IMR-90 (cell line): ENCODE measurements at regions not wholly inside any gene's neighbourhood (a gene's known extent, or its start where the extent isn't known, plus 50 kb on each side); places are given as distances from the start of the nearest gene placed in this dataset.

Experiments used
- ATAC-seq: fragments of 200-7000 bp; cut with Tn5 transposase; 2 replicates; pipeline ENCODE4 v1.9.1; 2020; ENCODE audit warnings: low read depth, mild to moderate bottlenecking, moderate library complexity
- BruUV-seq: library from RNA; stranded (reverse); fragments of 400-500 nt; replicated peaks from 2 replicates; lab custom pipeline; 2021; lab: Mats Ljungman, UMichigan
- CTCF ChIA-PET: fragments of 300-600 bp; formaldehyde crosslinking; extraction: SDS; loops from one replicate; lab custom pipeline; 2021; ENCODE audit warnings: antibody characterized with exemption; lab: Yijun Ruan, JAX
- POLR2A ChIA-PET: fragments of 300-600 bp; sonication (Branson Sonifier 250); formaldehyde crosslinking; loops from one replicate; lab custom pipeline; 2022; ENCODE audit warnings: antibody characterized with exemption; ENCODE audit not compliant: unreplicated experiment; lab: Charles Lee
- DNase-seq: peaks from one replicate; pipeline ENCODE4 v3.0.0; 2013
- H2AFZ ChIP-seq: replicated peaks from 2 replicates; pipeline ENCODE3; 2013; ENCODE audit warnings: low read length, mild to moderate bottlenecking; ENCODE audit not compliant: poor library complexity
- H2AK5ac ChIP-seq: 2 replicates; pipeline ENCODE4 v1.6.1; 2013; ENCODE audit warnings: low read depth, low read length, inconsistent platforms
- H2AK9ac ChIP-seq: replicated peaks from 2 replicates; pipeline ENCODE3; 2013; ENCODE audit warnings: mild to moderate bottlenecking, low read depth, low read length, moderate library complexity; ENCODE audit not compliant: poor library complexity
- H2BK120ac ChIP-seq: 2 replicates; pipeline ENCODE4 v1.6.1; 2013; ENCODE audit warnings: low read depth, low read length, inconsistent platforms
- H2BK15ac ChIP-seq: 3 replicates; pipeline ENCODE4 v1.6.1; 2013; ENCODE audit warnings: low read depth, low read length, inconsistent platforms
- H2BK20ac ChIP-seq: 2 replicates; pipeline ENCODE4 v1.6.1; 2013; ENCODE audit warnings: low read depth, mild to moderate bottlenecking, inconsistent platforms, low read length, moderate library complexity
- H2BK5ac ChIP-seq: 2 replicates; pipeline ENCODE4 v1.6.1; 2013; ENCODE audit warnings: mild to moderate bottlenecking, low read depth, low read length, inconsistent platforms; ENCODE audit not compliant: poor library complexity, severe bottlenecking
- H3K14ac ChIP-seq: replicated peaks from 2 replicates; pipeline ENCODE4 v1.6.1; 2013; ENCODE audit warnings: low read depth, low read length, inconsistent platforms
- H3K18ac ChIP-seq: 2 replicates; pipeline ENCODE4 v1.6.1; 2013; ENCODE audit warnings: low read depth, low read length, control low read depth
- H3K23ac ChIP-seq: 2 replicates; pipeline ENCODE4 v1.6.1; 2013; ENCODE audit warnings: low read depth, low read length, inconsistent platforms
- H3K27ac ChIP-seq: 2 replicates; pipeline ENCODE4 v1.5.1; 2013; ENCODE audit warnings: mild to moderate bottlenecking, control low read depth, low read length; ENCODE audit not compliant: insufficient read depth
- H3K27me3 ChIP-seq: 2 replicates; pipeline ENCODE4 v1.6.1; 2013; ENCODE audit warnings: low read length; ENCODE audit not compliant: control insufficient read depth, insufficient read depth
- H3K36me3 ChIP-seq: 2 replicates; pipeline ENCODE4 v1.6.1; 2013; ENCODE audit warnings: low read length, mixed read lengths; ENCODE audit not compliant: control insufficient read depth, insufficient read depth
- H3K4ac ChIP-seq: 2 replicates; pipeline ENCODE4 v1.6.1; 2013; ENCODE audit warnings: low read depth, low read length, inconsistent platforms
- H3K4me1 ChIP-seq: 2 replicates; pipeline ENCODE4 v1.6.1; 2013; ENCODE audit warnings: low read length, mixed read lengths; ENCODE audit not compliant: control insufficient read depth, insufficient read depth
- H3K4me2 ChIP-seq: 2 replicates; pipeline ENCODE4 v1.6.1; 2013; ENCODE audit warnings: low read depth, mild to moderate bottlenecking, control low read depth, low read length, moderate library complexity
- H3K4me3 ChIP-seq: 2 replicates; pipeline ENCODE4 v1.5.1; 2013; ENCODE audit warnings: low read depth, mild to moderate bottlenecking, control low read depth, low read length, moderate library complexity; ENCODE audit not compliant: insufficient read depth
- H3K56ac ChIP-seq: 2 replicates; pipeline ENCODE4 v1.6.1; 2013; ENCODE audit warnings: low read length, inconsistent platforms; ENCODE audit not compliant: insufficient read depth; ENCODE audit errors: extremely low read depth
- H3K79me1 ChIP-seq, 2 experiments: 2 replicates each; pipeline ENCODE4 v1.6.1; 2013; ENCODE audit warnings: low read length in 2 of 2, inconsistent platforms in 1 of 2, low read depth in 1 of 2
- H3K9ac ChIP-seq: 2 replicates; pipeline ENCODE4 v1.6.1; 2013; ENCODE audit warnings: low read depth, low read length, control low read depth
- H3K9me1 ChIP-seq: 2 replicates; pipeline ENCODE4 v1.6.1; 2013; ENCODE audit warnings: low read length, inconsistent platforms; ENCODE audit not compliant: insufficient read depth
- H3K9me3 ChIP-seq: 2 replicates; pipeline ENCODE4 v1.6.1; 2013; ENCODE audit warnings: low read length; ENCODE audit not compliant: control insufficient read depth, insufficient read depth
- H4K20me1 ChIP-seq: 2 replicates; pipeline ENCODE4 v1.6.1; 2013; ENCODE audit warnings: low read length, inconsistent platforms; ENCODE audit not compliant: insufficient read depth
- H4K5ac ChIP-seq: 2 replicates; pipeline ENCODE4 v1.6.1; 2013; ENCODE audit warnings: mild to moderate bottlenecking, low read depth, low read length, control low read depth
- H4K8ac ChIP-seq, 2 experiments: 2 replicates each; pipeline ENCODE4 v1.6.1; 2013; ENCODE audit warnings: low read depth in 2 of 2, low read length in 2 of 2, control low read depth in 1 of 2, inconsistent platforms in 1 of 2
- H4K91ac ChIP-seq: 2 replicates; pipeline ENCODE4 v1.6.1; 2013; ENCODE audit warnings: low read depth, low read length, inconsistent platforms; ENCODE audit not compliant: insufficient read depth
- BHLHE40 ChIP-seq: fragments of 150-350 bp; IDR thresholded peaks from 2 replicates; pipeline ENCODE4 v1.6.1; 2016; ENCODE audit warnings: mild to moderate bottlenecking, low read depth, low read length
- CEBPB ChIP-seq: IDR thresholded peaks from 2 replicates; pipeline ENCODE4 v1.6.1; 2012; ENCODE audit warnings: low read depth, low read length, improper control_type of control experiment
- CTCF ChIP-seq: conservative IDR thresholded peaks from 2 replicates; pipeline ENCODE4 v1.5.1; 2012; ENCODE audit warnings: mild to moderate bottlenecking, low read depth, low read length, improper control_type of control experiment
- ELK1 ChIP-seq: fragments of 150-350 bp; IDR thresholded peaks from 2 replicates; pipeline ENCODE4 v1.6.1; 2016; ENCODE audit warnings: low read depth, mild to moderate bottlenecking, low read length, moderate library complexity, borderline replicate concordance
- MAFK ChIP-seq: IDR thresholded peaks from 2 replicates; pipeline ENCODE4 v1.6.1; 2012; ENCODE audit warnings: low read depth, low read length, improper control_type of control experiment
- MXI1 ChIP-seq: IDR thresholded peaks from 2 replicates; pipeline ENCODE4 v1.6.1; 2012; ENCODE audit warnings: low read depth, mild to moderate bottlenecking, low read length, moderate library complexity, borderline replicate concordance
- RFX5 ChIP-seq: IDR thresholded peaks from 2 replicates; pipeline ENCODE4 v1.8.0; 2012; ENCODE audit warnings: low read depth, mild to moderate bottlenecking, low read length, moderate library complexity
- SMC3 ChIP-seq: fragments of 150-350 bp; IDR thresholded peaks from 2 replicates; pipeline ENCODE4 v1.6.1; 2016; ENCODE audit warnings: low read depth, mild to moderate bottlenecking, antibody characterized with exemption, low read length, moderate library complexity
- WGBS, 2 experiments: methylation state at CpG; one replicate each; pipeline versions ENCODE4 v1.1.5 to v1.1.7; 2013; ENCODE audit warnings: missing lambda C conversion rate in 2 of 2; ENCODE audit not compliant: insufficient read length in 1 of 2; ENCODE audit errors: extremely low coverage in 2 of 2; 5-methylcytosine and 5-hydroxymethylcytosine counted together
- dilution Hi-C: fragments of 300-500 bp; cut with HindIII; formaldehyde crosslinking; loops from one replicate; pipeline ENCODE4 v1.14.3; 2018; ENCODE audit warnings: low sequenced_read_pairs; ENCODE audit not compliant: unreplicated experiment
- in situ Hi-C: fragments of 300-500 bp; cut with MboI; formaldehyde crosslinking; loops from 3 replicates; pipeline ENCODE4 v1.14.3; 2019; ENCODE audit warnings: low sequenced_read_pairs, inconsistent platforms, mixed read lengths
- intact Hi-C: fragments of 100-400 bp; cut with micrococcal nuclease; formaldehyde crosslinking; loops from 2 replicates; pipeline ENCODE4 v1.10.0; 2022

- no peak overlapping the region for H3K23ac ChIP-seq
- no peak overlapping the region for H2AK9ac ChIP-seq
- no peak overlapping the region for H4K5ac ChIP-seq
- intact Hi-C loops = loop anchor here (10.0 kb wide), 1 partner anchor 317 kb away; no protein-coding TSS in a partner anchor
- dilution Hi-C loops = no loop called here
- H4K20me1 ChIP-seq = no peaks in the 10 kb centered on the region
- ATAC-seq = no peak
- H3K56ac ChIP-seq = no peak overlapping the region
- ChIA-PET CTCF (no interaction called here), POLR2A (no interaction called here)
- no peak overlapping the region for H2BK5ac ChIP-seq
- H2AK5ac ChIP-seq = no peak overlapping the region
- H3K36me3 ChIP-seq = no peaks in the 10 kb centered on the region
- no peak overlapping the region for H3K27ac ChIP-seq
- H3K4ac ChIP-seq = no peak overlapping the region
- no peaks in the 10 kb centered on the region for H3K79me1 ChIP-seq
- H2AFZ ChIP-seq = no peak overlapping the region
- H3K4me2 ChIP-seq = no peak overlapping the region
- H2BK20ac ChIP-seq = no peak overlapping the region
- H4K8ac ChIP-seq = no peak overlapping the region
- H3K27me3 ChIP-seq = no peaks in the 10 kb centered on the region
- TF ChIP-seq RFX5 (no peak), CTCF (no peak), CEBPB (no peak), MAFK (no peak), ELK1 (no peak), SMC3 (no peak), MXI1 (no peak), BHLHE40 (no peak)
- no peak overlapping the region for H2BK120ac ChIP-seq
- no peaks in the 10 kb centered on the region for H3K9me1 ChIP-seq
- no peak overlapping the region for H3K18ac ChIP-seq
- no peak overlapping the region for H3K4me3 ChIP-seq
- H3K9ac ChIP-seq = no peak overlapping the region
- no peaks in the 10 kb centered on the region for H3K4me1 ChIP-seq
- H2BK15ac ChIP-seq = no peak overlapping the region
- no CpG with 5 or more reads among the region's 4 CpGs for WGBS, 2 experiments
- no peak for DNase-seq
- BruUV-seq = no TSS peak
- in situ Hi-C loops = no loop called here
- no peak overlapping the region for H4K91ac ChIP-seq
- H3K9me3 ChIP-seq = peaks cover 12% of the 10 kb centered on the region
- no peak overlapping the region for H3K14ac ChIP-seq
These were observed 497.9 kb upstream of the ARPP21 start for GRCh38 chr3:35141406-35141805.
